HL-60 (cell line): ENCODE measurements at regions not wholly inside any gene's neighbourhood (a gene's known extent, or its start where the extent isn't known, plus 50 kb on each side); places are given as distances from the start of the nearest gene placed in this dataset.

Source experiments
- DNase-seq, 2 experiments: peaks; one replicate each; pipeline ENCODE4 v3.0.0-alpha.2; 2010 to 2020; ENCODE audit warnings: low read depth in 1 of 2, low spot score in 1 of 2
- H3K27ac ChIP-seq: fragments of 250-450 bp; sonication (Bioruptor Pico); replicated peaks from 2 replicates; pipeline ENCODE4 v1.5.1; 2020; ENCODE audit warnings: mild to moderate bottlenecking, moderate library complexity
- H3K27me3 ChIP-seq: fragments of 250-450 bp; sonication (Bioruptor Pico); 2 replicates; pipeline ENCODE4 v1.5.1; 2021; ENCODE audit warnings: mild to moderate bottlenecking, moderate library complexity; ENCODE audit not compliant: insufficient read depth, poor library complexity, severe bottlenecking
- H3K4me3 ChIP-seq: replicated peaks from 2 replicates; pipeline ENCODE4 v1.5.1; 2011; ENCODE audit warnings: mild to moderate bottlenecking, control low read depth, low read length; ENCODE audit not compliant: insufficient read depth
- GABPA ChIP-seq: IDR thresholded peaks from 2 replicates; pipeline ENCODE4 v1.6.1; 2012; ENCODE audit warnings: low read depth
- POLR2AphosphoS5 ChIP-seq: IDR thresholded peaks from 2 replicates; pipeline ENCODE4 v1.6.1; 2012; ENCODE audit warnings: low read depth
- SPI1 ChIP-seq: IDR thresholded peaks from 2 replicates; pipeline ENCODE4 v1.6.1; 2012; ENCODE audit warnings: low read depth, mild to moderate bottlenecking, borderline replicate concordance
- TF ChIP-seq, protein P1 (sequence below): IDR thresholded peaks from 2 replicates; pipeline ENCODE4 v1.6.1; 2012; ENCODE audit warnings: low read depth; ENCODE audit not compliant: insufficient replicate concordance
- TF ChIP-seq, protein P2 (sequence below): IDR thresholded peaks from one replicate; pipeline ENCODE4 v1.5.1; 2011; ENCODE audit warnings: low read length, control low read depth, inconsistent platforms; ENCODE audit not compliant: insufficient read depth

DNA sequence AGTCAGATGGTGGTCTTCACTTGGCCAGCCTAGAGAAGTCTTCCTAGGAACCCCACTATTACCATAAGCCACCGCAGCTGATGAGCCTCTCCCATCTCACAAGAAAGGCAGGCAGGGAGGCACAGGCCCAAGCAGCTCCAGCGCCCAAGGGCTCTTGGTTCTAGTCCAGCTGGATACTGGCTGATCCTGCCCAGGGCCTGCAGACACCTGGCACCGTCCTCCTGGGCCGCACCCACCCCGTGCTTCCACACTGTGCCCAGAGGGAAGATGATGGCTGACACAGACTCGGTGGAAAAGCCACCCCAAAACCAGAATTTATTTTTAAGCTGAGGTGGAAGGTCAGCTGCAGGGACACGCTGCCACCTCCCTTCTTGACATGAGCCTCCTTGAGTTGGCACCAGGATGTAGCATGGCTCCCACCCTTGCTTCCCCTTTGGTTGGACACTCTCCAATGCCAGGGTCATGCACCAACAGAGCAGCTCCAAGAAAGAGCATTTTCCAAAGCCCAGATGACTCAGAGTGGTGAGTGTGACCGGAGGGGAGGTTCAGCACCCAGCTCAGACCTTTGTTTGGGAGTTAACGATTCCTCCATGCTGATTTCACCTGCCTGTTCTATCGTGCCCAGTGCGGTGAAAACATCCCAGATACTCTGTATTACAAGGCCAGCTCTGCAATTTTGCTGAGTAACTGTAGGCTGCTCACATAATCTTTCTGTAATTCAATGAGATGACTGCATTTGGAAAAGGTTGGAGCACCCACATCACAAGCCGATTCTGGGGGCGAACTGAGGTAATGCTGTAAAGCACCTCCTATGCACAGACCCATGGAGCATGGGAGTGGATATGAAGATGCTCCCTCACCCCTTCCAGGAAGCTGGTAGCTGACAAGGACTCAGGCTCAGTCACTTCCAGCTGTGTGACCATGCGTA is 63.1 kb upstream of the SLC2A1 start:
- no peaks in the 10 kb centered on the region for H3K27me3 ChIP-seq
- no peak for DNase-seq
- no peak overlapping the region for H3K27ac ChIP-seq

DNA sequence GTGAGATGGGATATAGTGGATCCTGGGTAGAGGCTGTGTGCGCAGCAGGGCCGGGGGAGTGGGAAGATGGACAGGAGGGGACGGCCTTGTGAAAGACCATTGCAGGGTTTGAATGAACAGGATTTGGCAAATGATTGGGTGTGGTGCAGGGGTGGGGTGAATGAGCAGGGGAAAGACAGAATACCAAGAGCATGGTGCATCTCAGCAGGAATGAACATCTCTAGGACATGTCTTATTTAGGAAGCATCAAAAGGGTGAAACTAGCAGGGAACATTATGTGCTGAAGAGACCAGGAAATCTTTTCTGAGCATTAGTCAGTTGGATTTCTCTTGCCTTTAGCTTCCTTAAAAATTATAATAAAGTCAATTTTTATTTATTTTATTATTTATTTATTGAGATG is 60.6 kb upstream of the SLC2A1 start:
- no peak overlapping the region for H3K27ac ChIP-seq
- H3K4me3 ChIP-seq = no peak overlapping the region
- H3K27me3 ChIP-seq = no peaks in the 10 kb centered on the region
- no peak for DNase-seq
- TF ChIP-seq, protein P1, sequence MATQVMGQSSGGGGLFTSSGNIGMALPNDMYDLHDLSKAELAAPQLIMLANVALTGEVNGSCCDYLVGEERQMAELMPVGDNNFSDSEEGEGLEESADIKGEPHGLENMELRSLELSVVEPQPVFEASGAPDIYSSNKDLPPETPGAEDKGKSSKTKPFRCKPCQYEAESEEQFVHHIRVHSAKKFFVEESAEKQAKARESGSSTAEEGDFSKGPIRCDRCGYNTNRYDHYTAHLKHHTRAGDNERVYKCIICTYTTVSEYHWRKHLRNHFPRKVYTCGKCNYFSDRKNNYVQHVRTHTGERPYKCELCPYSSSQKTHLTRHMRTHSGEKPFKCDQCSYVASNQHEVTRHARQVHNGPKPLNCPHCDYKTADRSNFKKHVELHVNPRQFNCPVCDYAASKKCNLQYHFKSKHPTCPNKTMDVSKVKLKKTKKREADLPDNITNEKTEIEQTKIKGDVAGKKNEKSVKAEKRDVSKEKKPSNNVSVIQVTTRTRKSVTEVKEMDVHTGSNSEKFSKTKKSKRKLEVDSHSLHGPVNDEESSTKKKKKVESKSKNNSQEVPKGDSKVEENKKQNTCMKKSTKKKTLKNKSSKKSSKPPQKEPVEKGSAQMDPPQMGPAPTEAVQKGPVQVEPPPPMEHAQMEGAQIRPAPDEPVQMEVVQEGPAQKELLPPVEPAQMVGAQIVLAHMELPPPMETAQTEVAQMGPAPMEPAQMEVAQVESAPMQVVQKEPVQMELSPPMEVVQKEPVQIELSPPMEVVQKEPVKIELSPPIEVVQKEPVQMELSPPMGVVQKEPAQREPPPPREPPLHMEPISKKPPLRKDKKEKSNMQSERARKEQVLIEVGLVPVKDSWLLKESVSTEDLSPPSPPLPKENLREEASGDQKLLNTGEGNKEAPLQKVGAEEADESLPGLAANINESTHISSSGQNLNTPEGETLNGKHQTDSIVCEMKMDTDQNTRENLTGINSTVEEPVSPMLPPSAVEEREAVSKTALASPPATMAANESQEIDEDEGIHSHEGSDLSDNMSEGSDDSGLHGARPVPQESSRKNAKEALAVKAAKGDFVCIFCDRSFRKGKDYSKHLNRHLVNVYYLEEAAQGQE = no peak
- TF ChIP-seq, protein P2, sequence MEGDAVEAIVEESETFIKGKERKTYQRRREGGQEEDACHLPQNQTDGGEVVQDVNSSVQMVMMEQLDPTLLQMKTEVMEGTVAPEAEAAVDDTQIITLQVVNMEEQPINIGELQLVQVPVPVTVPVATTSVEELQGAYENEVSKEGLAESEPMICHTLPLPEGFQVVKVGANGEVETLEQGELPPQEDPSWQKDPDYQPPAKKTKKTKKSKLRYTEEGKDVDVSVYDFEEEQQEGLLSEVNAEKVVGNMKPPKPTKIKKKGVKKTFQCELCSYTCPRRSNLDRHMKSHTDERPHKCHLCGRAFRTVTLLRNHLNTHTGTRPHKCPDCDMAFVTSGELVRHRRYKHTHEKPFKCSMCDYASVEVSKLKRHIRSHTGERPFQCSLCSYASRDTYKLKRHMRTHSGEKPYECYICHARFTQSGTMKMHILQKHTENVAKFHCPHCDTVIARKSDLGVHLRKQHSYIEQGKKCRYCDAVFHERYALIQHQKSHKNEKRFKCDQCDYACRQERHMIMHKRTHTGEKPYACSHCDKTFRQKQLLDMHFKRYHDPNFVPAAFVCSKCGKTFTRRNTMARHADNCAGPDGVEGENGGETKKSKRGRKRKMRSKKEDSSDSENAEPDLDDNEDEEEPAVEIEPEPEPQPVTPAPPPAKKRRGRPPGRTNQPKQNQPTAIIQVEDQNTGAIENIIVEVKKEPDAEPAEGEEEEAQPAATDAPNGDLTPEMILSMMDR = no peak
- TF ChIP-seq POLR2AphosphoS5 = no peak
- no peak for TF ChIP-seq SPI1

More for the DNA sequence above, 63.1 kb upstream of the SLC2A1 start:
- no peak for TF ChIP-seq SPI1
- TF ChIP-seq GABPA = no peak
- no peak for TF ChIP-seq POLR2AphosphoS5
- TF ChIP-seq, protein P1 = no peak
- TF ChIP-seq, protein P2 = no peak
- no peak overlapping the region for H3K4me3 ChIP-seq

DNA sequence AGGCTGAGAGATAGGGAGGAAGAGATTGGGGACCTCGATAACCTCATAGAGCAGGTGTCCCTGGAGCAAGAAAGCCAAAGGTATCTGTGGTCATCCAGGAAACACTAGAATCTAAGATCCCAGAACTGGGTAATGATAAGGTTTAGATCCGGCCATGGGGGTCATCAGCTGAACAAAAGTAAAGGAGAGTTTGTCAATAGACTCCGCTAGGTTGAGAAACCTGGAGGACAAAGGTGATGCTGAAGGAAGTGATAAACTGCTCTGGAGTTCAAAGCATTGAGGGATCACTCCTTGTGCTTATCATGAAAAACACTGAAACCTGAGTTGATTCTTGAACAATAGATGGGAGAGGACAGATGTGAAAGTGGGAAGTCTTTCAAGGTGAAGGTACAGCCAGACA is 59.5 kb upstream of the SLC2A1 start:
- H3K27me3 ChIP-seq = no peaks in the 10 kb centered on the region
- H3K4me3 ChIP-seq = no peak overlapping the region
- TF ChIP-seq, protein P1 = no peak
- no peak for TF ChIP-seq POLR2AphosphoS5
- no peak overlapping the region for H3K27ac ChIP-seq
- no peak for DNase-seq
